Stimulated activated naive B cell treated with anti-CD40 and anti-IgM and Interleukin-4, amounts not matched to agents 10 μg/mL and 1 μg/mL and 100 μg/mL, for 72 hours (primary cell): ENCODE measurements at regions not wholly inside any gene's neighbourhood (a gene's known extent, or its start where the extent isn't known, plus 50 kb on each side); places are given as distances from the start of the nearest gene placed in this dataset.

Experiments used
- ATAC-seq, 2 donors: fragments of 150-1000 bp; cut with Tn5 transposase; replicated peaks; 2 replicates each; pipeline ENCODE4 v1.10.0; 2021; ENCODE audit warnings: moderate library complexity in 1 of 2
- DNase-seq: peaks from one replicate; pipeline ENCODE4 v3.0.0; 2021
- H3K27ac Mint-ChIP-seq: one replicate; pipeline ENCODE4 v1.8.0; 2022; ENCODE audit warnings: mild to moderate bottlenecking, mixed read lengths
- H3K27me3 Mint-ChIP-seq, 2 donors: one replicate each; pipeline ENCODE4 v1.8.0; 2022; ENCODE audit warnings: mixed read lengths in 2 of 2
- H3K36me3 Mint-ChIP-seq, 2 donors: one replicate each; pipeline ENCODE4 v1.8.0; 2022; ENCODE audit warnings: mixed read lengths in 2 of 2, mild to moderate bottlenecking in 1 of 2
- H3K4me1 Mint-ChIP-seq, 2 donors: one replicate each; pipeline ENCODE4 v1.8.0; 2022; ENCODE audit warnings: mixed read lengths in 2 of 2, mild to moderate bottlenecking in 1 of 2
- H3K4me3 Mint-ChIP-seq, 2 donors: one replicate each; pipeline ENCODE4 v1.8.0; 2022; ENCODE audit warnings: mild to moderate bottlenecking in 2 of 2, mixed read lengths in 2 of 2, moderate library complexity in 1 of 2
- H3K9me3 Mint-ChIP-seq, 2 donors: one replicate each; pipeline ENCODE4 v1.8.0; 2022; ENCODE audit warnings: mixed read lengths in 2 of 2, mild to moderate bottlenecking in 1 of 2

- Mint-ChIP-seq H3K27me3 (no peaks in the 10 kb centered on the region), H3K36me3 (no peaks in the 10 kb centered on the region), H3K4me1 (no peaks in the 10 kb centered on the region), H3K27ac (no peak overlapping the region), H3K4me3 (no peak overlapping the region), H3K9me3 (no peaks in the 10 kb centered on the region)
- no peak for DNase-seq
- ATAC-seq = no peak
Measured at GRCh38 chr5:110096419-110096818, 406.7 kb downstream of the MAN2A1 start.

- Mint-ChIP-seq H3K4me3 (no peak overlapping the region), H3K36me3 (no peaks in the 10 kb centered on the region), H3K4me1 (no peaks in the 10 kb centered on the region), H3K27me3 (no peaks in the 10 kb centered on the region), H3K27ac (no peak overlapping the region), H3K9me3 (no peaks in the 10 kb centered on the region)
- no peak for ATAC-seq
- DNase-seq = no peak
Measured at GRCh38 chr5:110099572-110099971, 409.8 kb downstream of the MAN2A1 start.

DNA sequence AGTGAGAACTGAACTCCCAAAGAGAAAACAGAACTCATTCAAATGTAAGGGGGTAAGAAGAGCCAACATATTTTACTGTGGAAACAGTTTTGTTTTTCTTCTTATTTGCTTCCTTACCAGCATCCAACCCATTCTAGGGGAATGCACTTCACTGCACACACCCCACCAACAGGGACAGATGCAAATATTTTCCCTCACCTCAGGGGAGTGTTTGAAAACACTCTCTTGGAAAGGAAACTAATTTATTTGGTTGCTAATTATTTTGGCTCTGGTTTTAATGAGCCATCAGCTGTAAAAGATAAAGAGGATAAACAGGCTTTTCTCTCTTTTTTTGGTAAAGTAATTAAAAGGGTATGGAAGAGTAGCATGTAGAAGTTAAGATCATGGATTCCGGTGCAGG is 413.4 kb downstream of the MAN2A1 start:
- no peak overlapping the region for H3K4me3 Mint-ChIP-seq

GRCh38 chr5:110104060-110104725 is 414.5 kb downstream of the MAN2A1 start:
- H3K27me3 Mint-ChIP-seq = peaks cover 0 to 3% of the 10 kb centered on the region in 2 donors
- DNase-seq = no peak
- ATAC-seq = no peak
- H3K27ac Mint-ChIP-seq = no peak overlapping the region
- H3K9me3 Mint-ChIP-seq = no peaks in the 10 kb centered on the region
- H3K4me1 Mint-ChIP-seq = no peaks in the 10 kb centered on the region
- no peaks in the 10 kb centered on the region for H3K36me3 Mint-ChIP-seq
- H3K4me3 Mint-ChIP-seq = no peak overlapping the region

More for the DNA sequence above, 413.4 kb downstream of the MAN2A1 start:
- no peaks in the 10 kb centered on the region for H3K36me3 Mint-ChIP-seq
- no peaks in the 10 kb centered on the region for H3K4me1 Mint-ChIP-seq
- no peaks in the 10 kb centered on the region for H3K9me3 Mint-ChIP-seq
- ATAC-seq (no peak), DNase-seq (no peak)
- peaks cover 0 to 3% of the 10 kb centered on the region in 2 donors for H3K27me3 Mint-ChIP-seq
- H3K27ac Mint-ChIP-seq = no peak overlapping the region

GRCh38 chr5:110104726-110105669 is 415.3 kb downstream of the MAN2A1 start:
- Mint-ChIP-seq H3K4me3 (no peak overlapping the region), H3K9me3 (no peaks in the 10 kb centered on the region), H3K27ac (no peak overlapping the region), H3K4me1 (no peaks in the 10 kb centered on the region), H3K36me3 (no peaks in the 10 kb centered on the region), H3K27me3 (peaks cover 0 to 3% of the 10 kb centered on the region in 2 donors)
- no peak for DNase-seq
- no peak for ATAC-seq

DNA sequence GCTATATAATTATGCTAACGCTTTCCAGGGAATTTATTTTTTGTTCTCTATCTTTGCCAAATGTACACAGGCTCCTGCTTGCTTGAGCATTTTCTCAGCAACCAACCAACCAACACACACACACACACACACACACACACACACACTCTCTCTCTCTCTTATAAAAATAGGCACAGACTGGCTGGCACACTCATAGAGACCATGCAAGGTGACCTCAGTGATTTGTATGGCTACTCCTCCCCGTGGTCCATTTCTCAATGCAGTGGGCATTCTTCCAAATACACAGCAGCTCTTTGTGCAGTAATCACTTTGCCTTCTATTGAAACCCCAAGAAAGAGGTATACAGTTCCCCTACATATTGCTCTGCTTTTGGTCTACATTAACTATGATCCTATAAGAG is 416.0 kb downstream of the MAN2A1 start:
- Mint-ChIP-seq H3K27ac (no peak overlapping the region), H3K4me3 (no peak overlapping the region), H3K27me3 (peaks cover 0 to 3% of the 10 kb centered on the region in 2 donors), H3K4me1 (no peaks in the 10 kb centered on the region), H3K9me3 (no peaks in the 10 kb centered on the region), H3K36me3 (no peaks in the 10 kb centered on the region)
- DNase-seq = no peak
- no peak for ATAC-seq

- peaks cover 0 to 3% of the 10 kb centered on the region in 2 donors for H3K27me3 Mint-ChIP-seq
- DNase-seq (no peak), ATAC-seq (no peak)
- H3K4me3 Mint-ChIP-seq = no peak overlapping the region
- no peaks in the 10 kb centered on the region for H3K4me1 Mint-ChIP-seq
- no peak overlapping the region for H3K27ac Mint-ChIP-seq
- H3K9me3 Mint-ChIP-seq = no peaks in the 10 kb centered on the region
- no peaks in the 10 kb centered on the region for H3K36me3 Mint-ChIP-seq
Measured at GRCh38 chr5:110106750-110107149, 417.0 kb downstream of the MAN2A1 start.

GRCh38 chr5:110108520-110108919 is 418.8 kb downstream of the MAN2A1 start:
- no peak overlapping the region for H3K27ac Mint-ChIP-seq
- ATAC-seq (no peak), DNase-seq (no peak)
- H3K4me1 Mint-ChIP-seq = no peaks in the 10 kb centered on the region
- H3K4me3 Mint-ChIP-seq = no peak overlapping the region
- no peaks in the 10 kb centered on the region for H3K36me3 Mint-ChIP-seq
- H3K27me3 Mint-ChIP-seq = peaks cover 0 to 3% of the 10 kb centered on the region in 2 donors
- no peaks in the 10 kb centered on the region for H3K9me3 Mint-ChIP-seq

DNA sequence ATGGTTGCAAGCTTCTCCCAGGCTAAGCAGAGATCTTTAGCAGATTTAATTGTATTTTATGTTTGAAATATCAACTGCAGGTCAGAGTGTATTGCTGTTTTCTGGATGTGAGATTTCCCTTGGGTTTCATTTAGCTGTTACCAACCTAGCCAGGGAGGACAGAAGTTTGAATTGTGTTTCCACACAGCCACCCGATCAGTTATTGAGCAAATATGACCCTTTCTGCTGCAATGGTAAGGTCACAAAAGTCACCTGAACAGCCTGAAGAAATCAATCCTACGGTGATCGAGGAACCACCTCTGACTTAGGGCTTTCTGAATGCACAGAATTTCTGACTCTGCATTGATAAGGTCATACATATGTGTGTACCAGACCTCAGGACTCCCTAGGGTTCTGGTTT is 419.9 kb downstream of the MAN2A1 start:
- Mint-ChIP-seq H3K4me1 (no peaks in the 10 kb centered on the region), H3K4me3 (no peak overlapping the region), H3K27me3 (peaks cover 0 to 3% of the 10 kb centered on the region in 2 donors), H3K27ac (no peak overlapping the region), H3K9me3 (no peaks in the 10 kb centered on the region), H3K36me3 (no peaks in the 10 kb centered on the region)
- no peak for ATAC-seq
- no peak for DNase-seq

- Mint-ChIP-seq H3K4me1 (no peaks in the 10 kb centered on the region), H3K27me3 (no peaks in the 10 kb centered on the region), H3K36me3 (no peaks in the 10 kb centered on the region), H3K9me3 (peaks cover 0 to 3% of the 10 kb centered on the region in 2 donors), H3K4me3 (no peak overlapping the region), H3K27ac (no peak overlapping the region)
- ATAC-seq = no peak
- DNase-seq = no peak
Measured at GRCh38 chr5:110112348-110112747, 422.6 kb downstream of the MAN2A1 start.

DNA sequence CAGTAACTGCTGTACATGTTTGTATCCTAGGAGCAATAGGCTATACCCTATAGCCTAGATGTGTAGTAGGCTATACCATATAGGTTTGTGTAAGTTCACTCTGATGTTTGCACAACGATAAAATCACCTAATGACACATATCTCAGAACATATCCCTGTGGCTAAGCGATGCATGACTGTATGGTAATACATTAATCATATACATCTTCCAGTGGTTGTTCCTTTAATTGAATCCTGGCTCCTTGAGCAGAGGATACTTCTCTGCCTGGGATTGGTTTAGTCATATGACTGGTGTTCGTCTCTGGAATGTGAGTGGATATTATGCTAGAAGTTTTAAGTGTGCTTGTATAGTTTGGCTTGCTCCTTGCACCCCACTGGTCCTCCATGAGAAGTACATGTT is 425.8 kb downstream of the MAN2A1 start:
- no peak for DNase-seq
- H3K4me1 Mint-ChIP-seq = no peaks in the 10 kb centered on the region
- H3K36me3 Mint-ChIP-seq = peaks cover 0 to under 1% of the 10 kb centered on the region in 2 donors
- H3K4me3 Mint-ChIP-seq = no peak overlapping the region
- peaks cover 13 to 14% of the 10 kb centered on the region in 2 donors for H3K9me3 Mint-ChIP-seq
- H3K27ac Mint-ChIP-seq = no peak overlapping the region
- H3K27me3 Mint-ChIP-seq = peaks cover 0 to 2% of the 10 kb centered on the region in 2 donors
- no peak for ATAC-seq

DNA sequence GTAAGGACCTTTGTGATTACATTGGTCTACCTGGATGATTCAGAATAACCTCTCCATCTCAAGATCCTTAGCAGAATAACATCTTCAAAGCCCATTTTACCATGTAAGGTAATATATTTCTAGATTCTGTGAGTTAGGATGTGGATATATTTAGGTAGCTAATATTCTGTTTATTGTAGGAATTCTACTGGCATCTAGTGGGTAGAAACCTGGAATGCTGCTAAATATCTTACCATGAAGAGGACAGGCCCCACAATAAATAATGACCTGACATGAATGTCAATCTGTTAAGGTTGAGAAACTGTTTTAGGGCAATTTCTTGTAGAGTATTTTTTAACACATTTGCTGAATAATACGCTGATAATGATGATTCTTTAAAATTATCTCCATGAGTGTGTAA is 426.8 kb downstream of the MAN2A1 start:
- Mint-ChIP-seq H3K4me1 (no peaks in the 10 kb centered on the region), H3K36me3 (peaks cover 0 to 1% of the 10 kb centered on the region in 2 donors)

GRCh38 chr5:110134963-110135935 is 445.5 kb downstream of the MAN2A1 start:
- Mint-ChIP-seq H3K36me3 (peaks cover 0 to 2% of the 10 kb centered on the region in 2 donors), H3K4me3 (no peak overlapping the region), H3K4me1 (no peaks in the 10 kb centered on the region), H3K27me3 (peaks cover 0 to 9% of the 10 kb centered on the region in 2 donors), H3K9me3 (peaks cover 34 to 36% of the 10 kb centered on the region in 2 donors), H3K27ac (no peak overlapping the region)
- no peak for ATAC-seq
- no peak for DNase-seq

More for the DNA sequence above, 426.8 kb downstream of the MAN2A1 start:
- Mint-ChIP-seq H3K9me3 (peaks cover 13 to 15% of the 10 kb centered on the region in 2 donors), H3K27ac (no peak overlapping the region), H3K27me3 (peaks cover 0 to 4% of the 10 kb centered on the region in 2 donors), H3K4me3 (no peak overlapping the region)
- DNase-seq = no peak
- no peak for ATAC-seq

DNA sequence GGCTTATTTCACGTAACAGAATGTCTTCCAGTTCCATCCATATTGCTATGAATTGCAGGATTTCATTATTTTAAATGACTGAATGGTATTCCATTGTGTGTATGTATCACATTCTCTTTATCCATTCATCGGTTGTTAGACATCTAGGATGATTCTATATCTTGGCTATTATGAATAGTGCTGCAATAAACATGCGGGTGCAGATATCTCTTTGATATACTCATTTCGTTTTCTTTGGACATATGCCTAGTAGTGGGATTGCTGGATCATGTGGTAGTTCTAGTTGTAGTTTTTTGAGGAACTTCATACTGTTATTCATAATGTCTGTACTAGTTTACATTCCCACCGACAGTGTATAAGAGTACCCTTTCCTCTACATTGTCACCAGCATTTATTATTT is 460.5 kb downstream of the MAN2A1 start:
- H3K27ac Mint-ChIP-seq = no peak overlapping the region
- no peaks in the 10 kb centered on the region for H3K4me1 Mint-ChIP-seq
- no peaks in the 10 kb centered on the region for H3K36me3 Mint-ChIP-seq
- no peaks in the 10 kb centered on the region for H3K27me3 Mint-ChIP-seq
- DNase-seq (no peak), ATAC-seq (no peak)
- H3K9me3 Mint-ChIP-seq = no peaks in the 10 kb centered on the region
- no peak overlapping the region for H3K4me3 Mint-ChIP-seq
